Neural crest cell (in vitro differentiated cells): ENCODE measurements at regions not wholly inside any gene's neighbourhood (a gene's known extent, or its start where the extent isn't known, plus 50 kb on each side); places are given as distances from the start of the nearest gene placed in this dataset.

Source experiments
- DNase-seq: peaks from one replicate; pipeline ENCODE4 v3.0.0; 2021; ENCODE audit warnings: low read depth, mixed read lengths, low spot score
- H3K27ac Mint-ChIP-seq: one replicate; pipeline ENCODE4 v1.8.0; 2021; ENCODE audit warnings: mild to moderate bottlenecking, mixed read lengths; ENCODE audit not compliant: unreplicated experiment
- H3K27me3 Mint-ChIP-seq: 2 replicates; pipeline ENCODE4 v1.8.0; 2021; ENCODE audit warnings: low read depth, mild to moderate bottlenecking, mixed read lengths
- H3K36me3 Mint-ChIP-seq: 2 replicates; pipeline ENCODE4 v1.8.0; 2021; ENCODE audit warnings: low read depth, mild to moderate bottlenecking, mixed read lengths
- H3K4me1 Mint-ChIP-seq: 2 replicates; pipeline ENCODE4 v1.8.0; 2021; ENCODE audit warnings: mixed read lengths
- H3K4me3 Mint-ChIP-seq: one replicate; pipeline ENCODE4 v1.8.0; 2021; ENCODE audit warnings: mild to moderate bottlenecking, mixed read lengths
- H3K9me3 Mint-ChIP-seq: 2 replicates; pipeline ENCODE4 v1.8.0; 2021; ENCODE audit warnings: mixed read lengths
- CTCF ChIP-seq: fragments of 200-600 bp; sonication (generic); conservative IDR thresholded peaks from 2 replicates; pipeline ENCODE4 v1.5.0; 2021; ENCODE audit warnings: antibody characterized with exemption, mild to moderate bottlenecking

GRCh38 chrX:10984213-10984612 is 126.9 kb upstream of the HCCS start:
- no peaks in the 10 kb centered on the region for H3K27me3 Mint-ChIP-seq
- TF ChIP-seq CTCF: no peak
- H3K9me3 Mint-ChIP-seq: peaks cover 16% of the 10 kb centered on the region
- no peak for DNase-seq
- H3K4me1 Mint-ChIP-seq: peaks cover 10% of the 10 kb centered on the region
- no peak overlapping the region for H3K4me3 Mint-ChIP-seq
- H3K27ac Mint-ChIP-seq: no peak overlapping the region
- no peaks in the 10 kb centered on the region for H3K36me3 Mint-ChIP-seq

GRCh38 chrX:10986616-10987015 is 124.5 kb upstream of the HCCS start:
- Mint-ChIP-seq H3K36me3 (no peaks in the 10 kb centered on the region), H3K4me3 (no peak overlapping the region), H3K27me3 (no peaks in the 10 kb centered on the region), H3K4me1 (peaks cover 20% of the 10 kb centered on the region), H3K27ac (no peak overlapping the region), H3K9me3 (peaks cover 11% of the 10 kb centered on the region)
- TF ChIP-seq CTCF: no peak
- no peak for DNase-seq

GRCh38 chrX:10988653-10989052 is 122.5 kb upstream of the HCCS start:
- no peak overlapping the region for H3K4me3 Mint-ChIP-seq
- H3K27ac Mint-ChIP-seq: no peak overlapping the region
- no peak for DNase-seq
- no peak for TF ChIP-seq CTCF
- H3K4me1 Mint-ChIP-seq: peaks cover 20% of the 10 kb centered on the region
- H3K36me3 Mint-ChIP-seq: no peaks in the 10 kb centered on the region
- H3K9me3 Mint-ChIP-seq: peaks cover 14% of the 10 kb centered on the region
- H3K27me3 Mint-ChIP-seq: no peaks in the 10 kb centered on the region

- TF ChIP-seq CTCF: no peak
- H3K9me3 Mint-ChIP-seq: peaks cover 14% of the 10 kb centered on the region
- DNase-seq: no peak
- no peak overlapping the region for H3K27ac Mint-ChIP-seq
- H3K4me1 Mint-ChIP-seq: peaks cover 15% of the 10 kb centered on the region
- H3K36me3 Mint-ChIP-seq: no peaks in the 10 kb centered on the region
- no peak overlapping the region for H3K4me3 Mint-ChIP-seq
- H3K27me3 Mint-ChIP-seq: no peaks in the 10 kb centered on the region
Observed at GRCh38 chrX:10989386-10989785, 121.7 kb upstream of the HCCS start.

- Mint-ChIP-seq H3K4me1 (peaks cover 15% of the 10 kb centered on the region), H3K27ac (no peak overlapping the region), H3K27me3 (no peaks in the 10 kb centered on the region), H3K9me3 (peaks cover 11% of the 10 kb centered on the region), H3K36me3 (no peaks in the 10 kb centered on the region), H3K4me3 (no peak overlapping the region)
- no peak for TF ChIP-seq CTCF
- no peak for DNase-seq
Observed at GRCh38 chrX:10990418-10990817, 120.7 kb upstream of the HCCS start.

- no peak overlapping the region for H3K27ac Mint-ChIP-seq
- DNase-seq: no peak
- H3K4me1 Mint-ChIP-seq: peaks cover 15% of the 10 kb centered on the region
- no peak overlapping the region for H3K4me3 Mint-ChIP-seq
- H3K9me3 Mint-ChIP-seq: peaks cover 11% of the 10 kb centered on the region
- H3K27me3 Mint-ChIP-seq: no peaks in the 10 kb centered on the region
- no peaks in the 10 kb centered on the region for H3K36me3 Mint-ChIP-seq
- TF ChIP-seq CTCF: no peak
Observed at GRCh38 chrX:10990976-10991375, 120.2 kb upstream of the HCCS start.
